Activated CD4-positive, alpha-beta T cell treated with anti-CD3 and anti-CD28 coated beads for 24 hours (primary cell): ENCODE measurements at regions not wholly inside any gene's neighbourhood (a gene's known extent, or its start where the extent isn't known, plus 50 kb on each side); places are given as distances from the start of the nearest gene placed in this dataset.

Source experiments
- DNase-seq, 2 donors: peaks; one replicate each; pipeline ENCODE4 v3.0.0-alpha.2; 2020; ENCODE audit warnings: low read depth in 2 of 2

DNA sequence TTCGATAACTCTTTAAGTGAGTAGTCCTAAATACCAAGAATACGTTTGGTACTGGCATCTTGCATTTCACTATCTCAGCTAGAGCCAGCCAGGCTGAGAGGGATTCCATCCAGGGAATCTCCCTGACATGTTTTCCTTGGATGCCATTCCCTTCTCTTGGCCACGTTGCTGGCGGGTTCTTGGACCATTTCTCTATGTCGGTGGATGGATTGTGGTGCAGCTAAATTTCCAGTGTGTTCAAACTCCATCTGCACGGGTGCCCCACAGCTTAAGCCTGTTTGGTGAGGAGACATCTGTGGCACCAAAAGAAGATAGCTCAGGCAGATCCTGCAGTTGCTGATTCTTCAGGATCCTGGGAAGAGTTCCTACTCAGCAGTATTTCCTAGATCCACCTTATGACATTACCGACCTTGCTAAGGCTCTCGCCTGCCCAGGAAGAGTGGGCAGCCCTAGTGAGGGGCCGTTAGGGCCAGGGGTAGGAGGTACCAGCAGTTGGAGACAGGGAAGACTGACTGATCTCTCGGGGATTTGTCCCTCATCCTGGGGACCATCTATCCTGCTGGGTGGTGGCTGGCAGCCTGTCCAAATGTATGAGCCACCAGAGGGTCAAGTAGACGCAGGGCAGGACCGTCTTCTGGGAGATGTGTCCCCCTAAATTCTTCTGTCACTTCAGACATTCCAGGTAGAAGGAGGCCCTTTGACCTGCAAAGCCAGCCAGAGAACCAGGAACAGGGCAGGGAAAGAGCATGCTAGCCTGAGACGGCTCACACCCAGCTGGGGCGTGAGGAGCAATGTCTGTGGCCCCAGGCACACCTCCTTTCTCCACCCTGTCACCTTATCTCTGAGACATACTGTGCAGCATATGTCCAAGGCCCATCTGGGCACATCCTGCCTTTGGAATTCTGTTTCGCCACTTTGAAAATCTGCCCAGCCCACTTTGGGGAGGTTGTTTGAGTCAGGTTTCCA is 72.6 kb upstream of the CAPRIN2 start:
- no peak for DNase-seq

DNA sequence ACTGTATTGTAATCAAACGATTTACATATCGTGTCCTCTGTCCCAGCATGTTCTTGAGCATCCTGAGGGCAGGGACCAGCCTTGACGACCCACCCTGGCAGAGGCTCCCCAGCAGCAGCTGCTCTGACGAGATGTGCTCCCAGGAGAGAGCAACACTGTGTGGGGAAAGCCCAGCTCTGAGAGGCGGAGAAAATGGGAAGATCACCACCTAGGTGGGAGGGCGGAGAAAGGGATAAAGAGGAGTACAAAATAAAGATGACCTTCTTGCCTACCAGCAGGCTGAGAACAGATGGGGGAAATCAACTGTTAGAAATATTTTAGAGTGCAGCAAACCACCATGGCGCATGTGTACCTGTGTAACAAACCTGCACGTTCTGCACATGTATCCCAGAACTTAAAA is 71.5 kb upstream of the CAPRIN2 start:
- no peak for DNase-seq

DNA sequence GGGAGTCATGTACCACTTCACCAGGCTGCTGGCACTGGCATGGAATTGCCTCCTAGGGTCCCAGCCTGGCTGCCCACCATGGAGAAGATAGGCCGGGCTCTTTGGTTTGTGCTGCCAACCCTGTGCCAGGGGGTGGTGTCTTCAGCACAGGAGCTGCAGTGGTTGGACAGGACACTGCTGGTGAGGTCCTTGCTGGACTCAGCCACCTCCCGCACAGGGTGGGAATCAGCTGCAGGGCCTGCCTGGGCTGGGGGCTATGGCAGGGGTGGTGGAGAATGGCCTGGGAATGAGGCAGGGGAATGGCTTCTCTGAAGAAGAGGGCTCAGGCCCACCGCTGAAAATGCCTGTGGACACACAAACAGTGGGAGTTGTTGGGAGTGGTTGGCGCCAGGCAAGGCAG is 70.6 kb upstream of the CAPRIN2 start:
- DNase-seq: no peak

DNA sequence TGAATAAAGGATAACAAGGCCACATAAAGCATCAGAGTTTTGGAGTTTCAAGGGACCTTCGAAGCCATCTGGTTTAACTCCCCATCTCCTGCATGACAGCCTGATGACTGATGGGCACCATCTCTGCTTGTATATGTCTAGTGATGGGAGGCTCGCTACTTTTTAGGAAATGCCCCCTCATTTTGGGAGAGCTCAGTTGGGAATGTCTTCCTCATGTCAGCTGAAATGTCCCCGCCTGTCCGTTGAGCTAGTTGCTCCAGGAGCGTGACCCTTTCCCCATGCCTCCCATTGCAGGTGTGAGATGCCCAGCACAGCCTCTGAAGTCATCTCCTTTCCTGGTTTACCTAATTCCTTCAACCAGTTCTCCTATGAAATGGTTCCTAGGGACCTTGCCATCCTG is 69.6 kb upstream of the CAPRIN2 start:
- no peak for DNase-seq

DNA sequence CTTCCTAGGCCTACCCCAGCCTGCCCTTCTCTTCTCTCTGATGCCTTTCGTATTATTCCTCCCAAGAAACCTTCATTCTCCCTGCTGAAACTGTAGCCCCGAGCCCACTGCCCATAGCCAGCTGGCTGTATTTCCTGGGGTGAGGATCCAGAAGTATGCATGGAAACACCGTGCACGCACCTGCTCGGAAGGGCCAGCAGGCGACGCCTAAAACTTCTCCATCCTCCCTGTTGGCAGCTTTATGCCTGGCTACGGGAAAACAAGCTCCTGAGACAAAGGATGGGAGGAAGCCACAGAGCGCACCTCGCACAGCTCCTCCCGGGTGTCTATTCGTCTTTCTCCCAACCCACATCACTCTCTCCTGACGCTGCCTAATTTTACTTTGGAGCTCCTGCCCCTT is 69.0 kb upstream of the CAPRIN2 start:
- DNase-seq: no peak

DNA sequence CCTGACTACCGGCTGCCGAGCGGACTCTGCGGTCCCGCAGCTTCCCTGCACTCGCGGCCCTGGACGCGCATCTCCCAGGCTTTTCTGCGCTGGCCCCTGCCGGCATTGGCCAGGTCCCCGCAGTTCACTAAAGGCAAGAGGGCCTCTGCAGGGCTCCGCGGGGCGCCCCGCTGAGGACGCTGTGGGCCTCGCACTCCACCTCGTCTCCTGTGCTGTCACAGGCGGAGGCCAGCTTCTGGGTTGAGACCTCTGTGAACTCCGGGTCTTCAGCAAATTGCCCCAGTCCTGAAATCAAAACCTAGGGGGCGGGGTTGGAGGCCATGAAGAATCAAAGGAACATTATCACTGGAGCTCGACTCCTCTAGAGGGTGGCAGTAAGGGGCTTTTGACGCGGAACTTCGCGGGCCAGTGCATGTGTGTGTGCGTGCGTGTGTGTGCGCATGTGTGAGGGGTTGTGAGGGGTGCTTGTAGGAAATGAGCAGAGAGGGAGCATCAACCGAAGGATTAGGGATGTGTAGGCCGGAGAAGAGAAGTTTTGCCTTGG is 68.5 kb upstream of the CAPRIN2 start:
- peak in 1 of 2 donors; percentile 22 for DNase-seq

DNA sequence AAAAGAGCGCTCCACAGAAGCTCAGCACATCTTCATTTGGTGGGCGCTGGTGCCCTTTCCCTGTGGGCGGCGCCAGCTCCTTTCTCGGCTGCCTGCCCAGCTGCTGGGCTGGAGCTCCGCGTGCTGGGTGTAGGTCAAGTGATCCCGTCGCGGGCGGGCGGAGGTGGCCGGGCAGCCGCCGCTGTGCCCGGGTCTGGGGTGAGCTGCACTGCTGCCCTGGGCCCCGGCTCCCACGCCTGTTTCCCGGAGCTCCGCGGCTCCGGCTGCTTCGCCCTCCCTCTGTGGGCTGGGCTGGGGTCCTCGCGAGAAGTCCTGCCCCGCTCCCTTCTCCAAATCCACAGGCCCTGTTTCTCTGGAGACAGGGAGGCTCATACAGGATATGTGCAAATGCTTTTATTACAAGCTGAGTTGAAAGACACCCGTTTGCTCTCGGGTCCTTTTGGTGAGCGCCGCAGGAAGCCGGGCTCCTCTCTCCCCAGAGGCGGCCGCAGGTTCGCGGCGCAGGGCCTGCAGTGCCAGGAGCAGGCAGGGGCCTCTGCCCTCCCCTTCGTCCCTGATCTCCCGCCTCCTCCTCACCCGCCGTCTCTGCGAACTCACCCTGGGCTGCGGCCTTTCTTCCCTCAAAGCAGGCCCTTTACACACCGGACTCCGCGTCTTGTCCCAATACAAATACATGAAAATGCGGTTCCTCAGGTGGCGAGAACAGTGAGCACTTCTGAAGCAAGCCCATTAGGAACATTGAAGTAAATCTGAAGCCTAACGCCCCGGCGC is 67.8 kb upstream of the CAPRIN2 start:
- DNase-seq: peak in 1 of 2 donors; percentile 11

DNA sequence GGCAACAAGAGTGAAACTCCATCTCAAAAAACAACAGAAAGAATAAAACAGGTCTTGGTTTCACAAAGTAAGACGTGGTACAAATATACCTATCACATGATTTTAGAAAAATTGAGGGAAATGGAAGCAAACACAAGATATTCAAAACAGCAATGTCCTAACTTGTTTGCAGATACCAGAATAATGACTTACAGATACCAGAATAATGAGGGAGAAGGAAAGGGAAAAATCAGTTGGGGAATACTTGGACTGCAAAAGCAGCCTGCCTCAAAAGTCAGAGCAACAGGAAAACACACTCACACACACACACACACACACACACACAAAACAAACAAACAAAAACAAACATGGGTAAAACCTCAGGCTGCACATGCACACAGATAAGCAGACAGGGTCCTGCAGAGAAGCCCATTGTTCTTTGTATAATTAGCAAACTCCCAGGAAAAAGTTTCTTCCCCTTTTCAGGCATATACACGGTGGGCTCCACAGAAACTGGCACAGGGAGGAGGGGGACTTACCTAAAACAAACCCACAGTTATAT is 65.7 kb upstream of the CAPRIN2 start:
- DNase-seq: no peak

DNA sequence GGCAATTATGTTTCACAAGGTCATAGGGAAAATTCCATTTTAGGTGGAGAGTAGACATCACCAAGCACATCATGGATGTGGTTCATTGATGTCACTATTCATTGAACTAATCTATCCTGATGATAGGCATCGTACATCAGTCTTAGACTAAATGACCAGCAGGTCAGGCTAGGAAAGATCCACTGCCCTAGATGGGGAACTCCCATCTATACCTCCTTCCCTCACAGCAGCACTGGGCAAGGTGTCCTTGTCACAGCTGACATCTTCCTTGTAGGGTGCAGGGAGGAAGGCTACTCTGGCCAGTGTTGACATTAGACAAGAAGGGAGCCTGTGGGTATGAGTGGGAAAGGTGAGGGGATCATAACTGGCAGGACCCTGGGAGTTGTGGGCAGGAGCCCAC is 63.8 kb upstream of the CAPRIN2 start:
- no peak for DNase-seq

DNA sequence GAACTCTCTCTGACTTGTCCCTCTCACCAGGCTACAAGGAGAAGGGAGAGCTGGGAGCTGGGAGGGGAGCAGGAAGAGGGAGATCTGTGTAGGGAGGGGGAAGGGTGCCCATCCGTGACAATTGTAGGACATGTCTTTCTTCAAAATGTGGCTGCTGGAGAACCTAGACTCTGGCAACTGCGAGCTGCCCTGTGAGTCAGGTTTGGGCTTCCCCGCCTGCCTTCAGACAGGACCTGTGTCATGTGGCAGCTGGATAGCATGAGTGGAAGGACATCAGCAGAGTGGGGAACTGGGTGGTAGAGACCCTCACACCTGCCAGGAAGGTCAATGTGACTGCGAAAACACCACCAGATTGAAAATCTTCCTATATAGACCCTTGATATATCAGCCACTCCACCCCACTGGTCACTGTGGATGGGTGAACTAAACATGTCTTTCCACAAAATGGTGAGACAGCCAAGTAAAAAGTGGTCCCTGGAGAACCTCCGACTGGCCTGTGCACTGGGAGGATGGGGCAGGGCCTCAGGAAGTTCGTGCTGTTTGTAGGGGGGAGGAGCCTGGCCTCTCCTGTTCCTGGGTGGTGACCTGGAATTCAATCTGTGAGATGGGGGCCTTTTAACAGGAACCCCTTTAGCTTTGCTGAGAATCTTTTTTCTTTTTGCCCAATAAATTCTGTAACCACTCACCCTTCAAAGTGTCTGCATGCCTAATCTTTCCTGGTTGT is 62.2 kb upstream of the CAPRIN2 start:
- no peak for DNase-seq

DNA sequence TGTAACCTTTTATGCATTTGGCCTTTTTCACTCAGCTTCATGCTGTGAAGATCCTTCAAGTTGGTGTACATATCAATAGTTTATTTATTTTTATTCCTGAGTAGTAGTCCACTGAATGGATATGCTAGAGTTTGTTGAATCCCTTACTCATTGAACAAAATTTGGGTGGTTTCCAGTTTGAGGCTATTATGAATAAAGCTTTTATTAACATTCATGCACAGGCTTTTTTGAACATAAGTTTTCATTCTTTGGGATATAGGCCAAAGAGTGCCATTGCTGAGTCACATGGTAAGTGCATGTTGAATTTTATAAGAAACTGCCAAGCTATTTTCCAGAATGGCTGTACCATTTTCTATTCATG is 59.5 kb upstream of the CAPRIN2 start:
- no peak for DNase-seq

DNA sequence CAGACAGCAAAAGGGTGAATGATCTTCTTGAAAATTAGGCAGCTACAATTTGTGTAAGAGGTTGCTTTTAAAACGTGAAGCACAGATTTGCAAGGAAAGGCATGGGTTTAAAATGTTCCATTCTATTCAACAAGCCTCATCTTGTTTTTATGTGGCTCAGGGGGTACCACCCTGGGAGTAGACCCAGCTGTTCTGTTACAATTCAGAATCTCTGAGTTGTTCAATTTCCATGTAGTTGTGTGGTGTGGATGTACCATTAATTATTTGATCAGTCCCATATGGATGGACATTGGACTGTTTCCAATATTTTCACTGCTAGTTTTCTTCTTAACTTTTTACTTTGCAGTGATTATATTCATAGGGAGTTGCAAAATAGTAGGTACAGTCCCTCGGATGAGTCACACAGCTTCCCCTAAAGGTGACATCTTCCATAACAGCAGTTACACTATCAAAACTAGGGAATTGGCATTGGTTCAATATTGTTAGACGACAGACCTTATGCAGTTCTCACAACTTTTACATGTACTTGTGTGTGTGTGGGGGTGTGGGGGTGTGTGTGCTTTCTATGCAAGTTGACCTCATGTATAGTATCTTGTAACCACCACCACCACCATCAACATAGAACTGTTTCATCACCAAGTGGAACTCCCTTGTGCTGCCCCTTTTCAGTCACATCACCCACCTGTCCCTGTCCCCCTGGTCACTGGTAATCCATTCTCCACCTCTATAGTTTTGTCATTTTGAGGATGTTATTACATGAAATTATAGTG is 59.0 kb upstream of the CAPRIN2 start:
- no peak for DNase-seq

DNA sequence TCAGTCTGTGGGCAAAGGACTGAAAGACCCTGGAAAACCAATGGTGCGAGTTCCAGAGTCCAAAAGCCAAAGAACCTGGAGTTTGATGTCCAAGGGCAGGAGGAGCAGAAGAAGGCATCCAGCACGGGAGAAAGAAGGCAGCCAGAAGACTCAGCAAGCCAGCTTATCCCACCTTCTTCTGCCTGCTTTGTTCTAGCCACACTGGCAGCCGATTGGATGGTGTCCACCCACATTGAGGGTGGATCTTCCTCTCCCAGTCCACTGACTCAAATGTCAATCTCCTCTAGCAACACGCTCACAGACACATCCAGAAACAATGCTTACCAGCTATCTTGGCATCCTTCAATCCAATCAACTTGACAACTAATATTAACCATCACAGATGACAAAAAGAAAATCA is 57.2 kb upstream of the CAPRIN2 start:
- DNase-seq: no peak

DNA sequence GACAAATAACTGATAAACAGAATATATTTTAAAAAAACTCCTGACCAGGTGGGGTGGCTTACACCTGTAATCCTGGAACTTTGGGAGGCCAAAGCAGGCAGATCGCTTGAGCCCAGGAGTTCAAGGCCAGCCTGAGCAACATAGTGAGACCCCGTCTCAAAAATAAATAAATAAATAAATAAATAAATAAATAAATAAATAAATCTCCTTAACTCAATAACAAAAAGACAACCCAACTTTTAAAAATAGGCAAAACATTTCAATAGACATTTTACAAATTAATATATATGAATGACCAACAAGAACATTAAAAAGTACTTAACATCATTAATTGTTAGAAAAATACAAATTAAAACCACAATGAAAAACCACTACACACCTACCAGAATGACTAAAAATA is 56.2 kb upstream of the CAPRIN2 start:
- no peak for DNase-seq

DNA sequence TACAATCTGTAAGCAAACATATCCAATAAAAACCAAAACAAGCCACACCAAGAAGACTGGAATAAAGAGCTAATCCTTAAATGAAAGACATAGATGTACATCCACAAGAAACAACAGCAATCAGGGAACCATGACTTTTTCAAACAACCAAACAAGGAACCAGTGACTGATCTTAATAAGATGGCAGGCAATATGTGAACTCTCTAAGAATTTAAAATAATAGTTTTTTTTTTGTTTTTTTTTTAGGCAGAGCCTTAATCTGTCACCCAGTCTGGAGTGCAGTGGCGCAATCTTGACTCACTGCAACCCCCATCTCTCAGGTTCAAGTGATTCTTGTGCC is 52.9 kb upstream of the CAPRIN2 start:
- DNase-seq: no peak

DNA sequence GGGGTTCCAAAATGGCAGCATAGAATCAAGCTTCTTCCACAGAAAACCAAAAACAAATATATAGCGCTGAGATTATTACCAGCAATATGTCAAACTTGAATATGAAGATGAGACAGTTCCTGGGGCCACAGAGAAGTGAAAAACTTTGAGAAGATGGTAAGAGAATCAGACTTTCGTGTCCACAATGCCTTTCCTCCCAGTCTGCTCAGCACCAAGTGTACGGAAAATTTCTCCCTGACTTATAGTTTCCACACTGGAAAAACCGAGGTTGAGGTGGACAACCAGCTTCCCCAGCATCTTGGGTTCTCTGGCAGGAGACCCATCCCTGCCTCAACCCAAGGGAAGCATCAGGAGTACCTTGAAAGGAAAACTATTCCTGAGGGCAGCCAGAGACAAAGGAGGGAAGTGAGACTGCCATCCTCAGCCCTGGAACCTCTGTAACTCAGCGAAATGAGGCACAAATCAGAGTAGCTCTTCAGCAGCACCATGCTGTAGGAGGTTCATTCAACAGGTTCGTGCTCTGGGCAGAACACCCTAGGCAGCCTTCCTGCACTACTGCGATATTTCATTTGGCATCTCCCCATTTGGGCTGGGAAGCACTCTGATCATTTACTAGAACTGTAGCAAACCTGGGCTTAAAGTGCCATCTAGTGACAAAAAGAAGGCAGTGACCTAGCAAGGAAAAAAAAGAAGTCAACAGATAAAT is 52.4 kb upstream of the CAPRIN2 start:
- DNase-seq: no peak

DNA sequence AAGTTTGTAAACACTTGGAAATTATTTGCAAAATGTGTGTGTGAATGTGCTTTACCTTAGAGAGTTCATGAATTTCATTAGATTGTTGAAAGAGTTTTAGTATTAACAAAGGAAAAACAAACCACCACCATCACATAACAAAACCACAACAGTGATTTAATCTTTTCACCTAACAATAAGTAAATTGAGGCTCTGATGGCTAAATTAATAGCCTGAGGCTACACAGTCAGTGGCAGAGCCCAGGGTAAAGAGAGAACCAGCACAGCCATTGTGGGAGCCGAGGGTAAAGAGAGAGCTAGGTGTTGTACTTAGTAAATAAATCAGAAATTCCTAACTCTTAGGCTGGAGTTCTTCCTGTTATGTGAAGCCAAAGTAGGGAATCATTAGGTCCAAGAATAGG is 51.2 kb upstream of the CAPRIN2 start:
- no peak for DNase-seq
